GM23248 (cell line): ENCODE measurements at regions not wholly inside any gene's neighbourhood (a gene's known extent, or its start where the extent isn't known, plus 50 kb on each side); places are given as distances from the start of the nearest gene placed in this dataset.

Experiments
- DNase-seq: peaks from one replicate; pipeline ENCODE4 v3.0.0-alpha.2; 2015
- H2AFZ ChIP-seq: fragments of 200-600 bp; sonication (generic); 2 replicates; pipeline ENCODE4 v1.6.1; 2016; ENCODE audit warnings: antibody characterized with exemption
- H3F3A ChIP-seq: fragments of 200-600 bp; sonication (generic); 2 replicates; pipeline ENCODE4 v1.6.1; 2016; ENCODE audit warnings: mild to moderate bottlenecking, antibody characterized with exemption, mixed run types; ENCODE audit not compliant: insufficient read depth
- H3K27ac ChIP-seq: fragments of 200-600 bp; sonication (generic); 2 replicates; pipeline ENCODE4 v1.5.1; 2016; ENCODE audit warnings: mild to moderate bottlenecking
- H3K27me3 ChIP-seq: fragments of 200-600 bp; sonication (generic); replicated peaks from 2 replicates; pipeline ENCODE4 v1.6.1; 2016; ENCODE audit warnings: mild to moderate bottlenecking; ENCODE audit not compliant: insufficient read depth
- H3K36me3 ChIP-seq: fragments of 200-600 bp; sonication (generic); 2 replicates; pipeline ENCODE4 v1.6.1; 2016; ENCODE audit warnings: low read depth, mild to moderate bottlenecking
- H3K4me1 ChIP-seq: fragments of 200-600 bp; sonication (generic); 2 replicates; pipeline ENCODE4 v1.6.1; 2016; ENCODE audit warnings: mild to moderate bottlenecking; ENCODE audit not compliant: insufficient read depth
- H3K4me2 ChIP-seq: fragments of 200-600 bp; sonication (generic); one replicate; pipeline ENCODE4 v1.6.1; 2016; ENCODE audit warnings: mild to moderate bottlenecking; ENCODE audit not compliant: unreplicated experiment
- H3K4me3 ChIP-seq: fragments of 200-600 bp; sonication (generic); 2 replicates; pipeline ENCODE4 v1.5.1; 2016; ENCODE audit warnings: mild to moderate bottlenecking
- H3K79me2 ChIP-seq: fragments of 200-600 bp; sonication (generic); 2 replicates; pipeline ENCODE4 v1.6.1; 2016; ENCODE audit warnings: mild to moderate bottlenecking; ENCODE audit not compliant: insufficient read depth
- H3K9ac ChIP-seq: fragments of 200-600 bp; sonication (generic); 2 replicates; pipeline ENCODE4 v1.6.1; 2016; ENCODE audit warnings: mild to moderate bottlenecking
- H3K9me2 ChIP-seq: fragments of 200-600 bp; sonication (generic); 2 replicates; pipeline ENCODE4 v1.6.1; 2016; ENCODE audit warnings: mixed run types, mild to moderate bottlenecking, moderate library complexity; ENCODE audit not compliant: insufficient read depth
- H3K9me3 ChIP-seq: fragments of 200-600 bp; sonication (generic); one replicate; pipeline ENCODE4 v1.6.1; 2017; ENCODE audit warnings: low read depth
- H4K20me1 ChIP-seq: fragments of 200-600 bp; sonication (generic); 2 replicates; pipeline ENCODE4 v1.6.0; 2016; ENCODE audit not compliant: insufficient read depth
- EZH2 ChIP-seq: fragments of 200-600 bp; sonication (generic); IDR thresholded peaks from 2 replicates; pipeline ENCODE4 v1.6.1; 2018; ENCODE audit warnings: antibody characterized with exemption, mild to moderate bottlenecking; ENCODE audit not compliant: insufficient read depth, poor library complexity, severe bottlenecking
- EZH2phosphoT487 ChIP-seq: fragments of 200-600 bp; sonication (generic); IDR thresholded peaks from 2 replicates; pipeline ENCODE4 v1.6.1; 2018; ENCODE audit warnings: antibody characterized with exemption, moderate library complexity, mild to moderate bottlenecking, low read depth; ENCODE audit not compliant: insufficient read depth
- WGBS, 2 experiments: methylation state at CpG; one replicate each; pipeline ENCODE4 v1.1.6; 2015 to 2017; ENCODE audit warnings: low lambda C conversion rate in 2 of 2, low coverage in 1 of 2; ENCODE audit errors: missing lambda C conversion rate in 2 of 2; 5-methylcytosine and 5-hydroxymethylcytosine counted together
- in situ Hi-C: fragments of 300-500 bp; cut with MboI; formaldehyde crosslinking; loops from 2 replicates; pipeline ENCODE4 v1.15.0; 2020

GRCh38 chr20:20992686-20993360 is 113.3 kb downstream of the LINC00237 start:
- no peaks in the 10 kb centered on the region for H3K9me2 ChIP-seq
- no peak overlapping the region for H3K9ac ChIP-seq
- no peaks in the 10 kb centered on the region for H3K4me1 ChIP-seq
- no peaks in the 10 kb centered on the region for H3K27me3 ChIP-seq
- no peaks in the 10 kb centered on the region for H3K36me3 ChIP-seq
- H3K4me2 ChIP-seq, result no peak overlapping the region
- in situ Hi-C loops, result no loop called here
- no peak overlapping the region for H3K27ac ChIP-seq
- DNase-seq, result no peak
- H2AFZ ChIP-seq, result no peak overlapping the region
- WGBS, 2 experiments, result 34 to 39% methylated on average over 15 of the region's 15 CpGs
- no peaks in the 10 kb centered on the region for H3K79me2 ChIP-seq
- H3K9me3 ChIP-seq, result no peaks in the 10 kb centered on the region
- no peaks in the 10 kb centered on the region for H4K20me1 ChIP-seq
- TF ChIP-seq EZH2phosphoT487, result no peak
- no peak for TF ChIP-seq EZH2
- H3F3A ChIP-seq, result no peaks in the 10 kb centered on the region
- no peak overlapping the region for H3K4me3 ChIP-seq

GRCh38 chr20:20992277-20992676 is 113.9 kb downstream of the LINC00237 start:
- no peaks in the 10 kb centered on the region for H3K4me1 ChIP-seq
- no peak for DNase-seq
- no peak overlapping the region for H3K9ac ChIP-seq
- no peak overlapping the region for H3K4me2 ChIP-seq
- in situ Hi-C loops, result no loop called here
- no peaks in the 10 kb centered on the region for H3K9me3 ChIP-seq
- H3K79me2 ChIP-seq, result no peaks in the 10 kb centered on the region
- no peaks in the 10 kb centered on the region for H3K36me3 ChIP-seq
- H3F3A ChIP-seq, result no peaks in the 10 kb centered on the region
- 47 to 53% methylated on average over 7 of the region's 7 CpGs for WGBS, 2 experiments
- no peak overlapping the region for H3K27ac ChIP-seq
- no peaks in the 10 kb centered on the region for H3K9me2 ChIP-seq
- TF ChIP-seq EZH2phosphoT487 (no peak), EZH2 (no peak)
- H3K4me3 ChIP-seq, result no peak overlapping the region
- H3K27me3 ChIP-seq, result no peaks in the 10 kb centered on the region
- no peak overlapping the region for H2AFZ ChIP-seq
- H4K20me1 ChIP-seq, result no peaks in the 10 kb centered on the region

- in situ Hi-C loops, result no loop called here
- H3K27me3 ChIP-seq, result no peaks in the 10 kb centered on the region
Measured at GRCh38 chr20:20989081-20989480, 117.1 kb downstream of the LINC00237 start.

GRCh38 chr20:20979934-20980333 is 126.2 kb downstream of the LINC00237 start:
- no peaks in the 10 kb centered on the region for H3K79me2 ChIP-seq
- in situ Hi-C loops, result no loop called here

More at GRCh38 chr20:20989081-20989480, 117.1 kb downstream of the LINC00237 start:
- TF ChIP-seq EZH2phosphoT487, result no peak
- WGBS, 2 experiments, result 19 to 23% methylated on average over 3 of the region's 3 CpGs
- Histone ChIP-seq H3K4me2 (no peak overlapping the region), H3K9ac (no peak overlapping the region), H3K27ac (no peak overlapping the region), H4K20me1 (no peaks in the 10 kb centered on the region), H3K4me1 (no peaks in the 10 kb centered on the region), H3F3A (no peaks in the 10 kb centered on the region), H3K79me2 (no peaks in the 10 kb centered on the region), H3K9me3 (no peaks in the 10 kb centered on the region), H3K9me2 (no peaks in the 10 kb centered on the region), H3K36me3 (no peaks in the 10 kb centered on the region), H3K4me3 (no peak overlapping the region), H2AFZ (no peak overlapping the region)
- no peak for DNase-seq

GRCh38 chr20:20977786-20978185 is 128.4 kb downstream of the LINC00237 start:
- WGBS, 2 experiments, result 50 to 60% methylated on average over 5 of the region's 5 CpGs
- no peak overlapping the region for H3K4me3 ChIP-seq
- no peak overlapping the region for H3K9ac ChIP-seq
- H4K20me1 ChIP-seq, result no peaks in the 10 kb centered on the region
- H3K4me1 ChIP-seq, result no peaks in the 10 kb centered on the region
- no peaks in the 10 kb centered on the region for H3K9me2 ChIP-seq
- in situ Hi-C loops, result no loop called here
- H2AFZ ChIP-seq, result no peak overlapping the region
- H3K27me3 ChIP-seq, result no peaks in the 10 kb centered on the region
- H3K4me2 ChIP-seq, result no peak overlapping the region
- H3K9me3 ChIP-seq, result no peaks in the 10 kb centered on the region
- H3K27ac ChIP-seq, result no peak overlapping the region
- H3F3A ChIP-seq, result no peaks in the 10 kb centered on the region
- TF ChIP-seq EZH2phosphoT487 (no peak), EZH2 (no peak)
- no peaks in the 10 kb centered on the region for H3K79me2 ChIP-seq
- DNase-seq, result peak; percentile 1
- H3K36me3 ChIP-seq, result no peaks in the 10 kb centered on the region

More at GRCh38 chr20:20979934-20980333, 126.2 kb downstream of the LINC00237 start:
- no peaks in the 10 kb centered on the region for H3K9me2 ChIP-seq
- DNase-seq, result no peak
- H3K4me1 ChIP-seq, result no peaks in the 10 kb centered on the region
- H4K20me1 ChIP-seq, result no peaks in the 10 kb centered on the region
- no peak overlapping the region for H3K27ac ChIP-seq
- no peak overlapping the region for H3K9ac ChIP-seq
- TF ChIP-seq EZH2phosphoT487 (no peak), EZH2 (no peak)
- no peaks in the 10 kb centered on the region for H3K36me3 ChIP-seq
- no peak overlapping the region for H2AFZ ChIP-seq
- H3K27me3 ChIP-seq, result no peaks in the 10 kb centered on the region
- no peak overlapping the region for H3K4me2 ChIP-seq
- no peaks in the 10 kb centered on the region for H3K9me3 ChIP-seq
- H3F3A ChIP-seq, result no peaks in the 10 kb centered on the region
- H3K4me3 ChIP-seq, result no peak overlapping the region
